Inferior parietal cortex (tissue), 1 donor: ENCODE measurements at regions not wholly inside any gene's neighbourhood (a gene's known extent, or its start where the extent isn't known, plus 50 kb on each side); places are given as distances from the start of the nearest gene placed in this dataset.
"Not testable (repeated sequence)": the region's sequence is repeated elsewhere in the genome, so short reads cannot be mapped to it uniquely, and the experiment has no call there.

Experiments used
- DNase-seq: peaks from one replicate; pipeline ENCODE4 v3.0.0-alpha.2; 2016; ENCODE audit errors: extremely low spot score

DNA sequence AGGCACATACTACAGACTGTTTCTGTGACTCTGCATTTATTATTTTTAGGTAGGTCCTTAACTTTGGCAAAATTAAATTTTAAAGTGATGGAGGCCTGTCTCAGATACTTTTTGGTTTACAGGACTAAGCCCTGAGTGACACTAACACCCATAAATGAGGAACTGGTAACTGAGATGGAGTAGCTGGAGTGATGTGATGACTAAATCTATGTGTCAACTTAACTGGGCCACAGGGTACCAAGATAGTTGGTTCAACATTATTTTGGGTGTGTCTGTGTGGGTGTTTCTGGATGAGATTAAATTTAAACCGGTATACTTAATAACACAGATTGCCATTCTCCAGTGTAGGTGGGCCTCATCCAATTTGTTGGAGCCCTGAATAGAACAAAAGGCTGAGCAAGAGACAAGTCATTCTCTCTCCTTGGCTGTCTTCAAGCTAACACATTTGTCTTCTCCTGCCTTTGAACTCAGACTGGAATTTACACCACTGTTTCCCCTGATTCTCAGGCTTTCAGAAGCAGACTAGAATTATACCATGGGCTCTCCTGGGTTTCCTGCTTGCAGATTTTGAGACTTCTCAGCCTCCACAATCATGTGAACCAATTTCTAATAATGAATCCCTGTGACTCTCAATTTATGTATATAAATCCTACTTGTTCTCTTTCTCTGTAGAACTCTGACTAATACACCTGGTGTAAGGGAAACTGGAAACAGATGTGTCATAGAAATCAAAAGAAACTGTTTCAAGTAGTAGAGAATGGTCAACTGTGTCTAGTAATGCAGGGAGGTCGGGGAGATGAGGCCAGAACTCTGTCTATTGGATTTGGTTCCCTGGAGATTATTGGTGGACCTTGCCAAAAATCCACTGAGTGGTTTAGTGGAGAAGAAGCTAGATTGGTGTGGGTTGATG lies 579.2 kb downstream of the EPM2A start:
- DNase-seq = no peak

- not testable (repeated sequence) for DNase-seq
Observed at GRCh38 chr6:145158636-145159035, 576.7 kb downstream of the EPM2A start.

DNA sequence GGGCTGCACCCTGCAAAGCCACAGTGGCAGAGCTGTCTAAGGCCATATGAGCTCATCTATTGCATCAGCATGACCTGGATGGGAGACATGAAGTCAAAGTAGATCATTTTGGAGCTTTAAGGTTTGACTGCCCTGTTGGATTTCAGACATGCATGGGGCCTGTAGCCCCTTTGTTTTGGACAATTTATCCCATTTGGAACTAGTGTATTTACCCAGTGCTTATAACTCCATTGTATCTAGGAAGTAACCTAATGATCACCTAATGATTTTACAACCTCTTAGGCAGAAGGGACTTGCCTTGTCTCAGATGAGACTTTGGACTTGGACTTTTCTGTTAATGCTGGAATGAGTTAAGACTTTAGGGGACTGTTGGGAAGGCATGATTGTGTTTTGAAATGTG lies 575.4 kb downstream of the EPM2A start:
- no peak for DNase-seq

DNA sequence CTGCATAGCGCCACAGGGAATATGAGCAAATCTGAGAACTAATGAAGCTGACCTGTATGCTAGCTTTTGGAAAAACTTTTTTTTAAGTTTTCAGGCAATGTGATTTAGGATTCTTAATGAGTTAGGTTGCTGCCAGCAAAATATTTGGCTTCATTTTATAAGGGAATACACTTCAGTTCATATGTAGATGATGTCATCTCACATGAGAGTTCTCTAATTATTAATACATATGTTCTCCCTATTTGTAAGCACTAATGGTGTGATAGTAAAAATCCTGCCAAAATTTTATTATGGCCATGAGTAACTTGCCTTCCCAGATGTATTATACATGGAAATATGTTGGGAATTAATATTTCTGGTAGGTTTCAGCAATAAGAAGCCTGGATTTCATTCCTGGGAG lies 573.8 kb downstream of the EPM2A start:
- DNase-seq = no peak

DNA sequence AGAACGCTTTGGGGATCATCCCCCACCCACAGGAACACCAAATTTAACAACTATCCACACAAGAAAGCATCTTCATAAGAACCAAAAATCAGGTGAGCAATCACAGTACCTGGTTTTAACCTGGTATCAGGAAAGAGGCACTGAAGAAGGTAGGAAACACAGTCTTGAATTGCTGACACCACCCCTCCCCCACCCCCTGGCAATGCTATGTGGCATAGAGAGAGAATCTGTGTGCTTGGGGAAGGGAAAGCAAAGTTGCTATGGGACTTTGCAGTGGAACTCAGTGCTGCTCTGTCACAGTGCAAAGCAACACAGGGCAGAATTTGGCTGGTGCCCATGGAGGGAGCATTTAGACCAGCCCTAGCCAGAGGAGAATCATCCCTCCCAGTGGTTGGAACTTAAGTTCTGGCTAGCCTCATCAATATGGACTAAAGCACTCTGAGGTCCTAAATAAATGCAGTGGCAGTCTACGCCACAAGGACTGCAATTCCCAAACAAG lies 565.5 kb downstream of the EPM2A start:
- no peak for DNase-seq

DNA sequence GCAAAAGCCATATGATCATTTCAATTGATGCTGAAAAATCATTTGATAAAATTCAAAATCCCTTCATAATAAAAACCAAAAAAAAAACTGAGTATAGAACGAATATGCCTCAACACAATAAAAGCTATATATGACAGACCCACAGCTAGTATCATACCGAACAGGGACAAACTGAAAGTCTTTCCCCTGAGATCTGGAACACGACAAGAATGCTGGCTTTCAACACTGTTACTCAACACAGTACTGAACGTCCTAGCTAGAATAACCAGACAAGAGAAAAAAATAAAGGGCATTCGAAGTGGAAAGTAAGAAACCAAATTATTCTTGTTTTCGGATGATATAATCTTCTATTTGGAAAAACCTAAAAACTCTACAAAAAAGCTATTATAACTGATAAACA lies 559.9 kb downstream of the EPM2A start:
- DNase-seq = no peak

GRCh38 chr6:145178391-145178790 lies 556.9 kb downstream of the EPM2A start:
- DNase-seq = no peak

DNA sequence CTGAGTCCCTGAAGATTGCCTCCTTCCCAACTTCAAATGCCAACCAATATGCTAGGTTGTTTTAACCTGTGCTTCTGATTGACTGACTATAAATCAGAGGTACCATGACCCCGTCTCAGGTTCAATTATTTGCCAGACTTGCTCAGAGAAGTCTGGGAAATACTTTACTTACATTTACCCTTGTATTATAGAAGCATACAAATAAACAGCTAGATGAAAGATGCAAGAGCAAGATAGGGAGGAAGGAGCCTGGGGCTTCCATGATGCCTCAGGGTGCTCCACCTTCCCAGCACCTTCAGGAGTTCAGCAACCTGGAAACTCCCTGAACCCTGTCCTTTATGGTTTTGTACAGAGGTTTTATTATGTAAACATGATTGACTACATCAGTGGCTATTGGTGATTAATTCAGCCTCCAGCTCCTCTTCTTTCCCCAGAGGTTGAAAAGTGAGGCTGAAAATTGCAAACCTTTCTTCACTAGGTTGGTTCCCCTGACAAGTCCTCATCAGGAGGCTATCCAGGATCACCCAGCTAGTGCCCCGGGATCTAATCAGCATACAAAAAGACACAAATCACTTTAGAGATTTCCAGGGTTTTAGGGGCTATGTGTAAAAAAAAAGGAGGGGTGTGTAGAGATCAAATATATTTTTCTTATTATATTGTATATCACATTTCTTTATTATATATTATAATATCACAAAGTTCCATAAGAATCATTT lies 547.7 kb downstream of the EPM2A start:
- DNase-seq = no peak

DNA sequence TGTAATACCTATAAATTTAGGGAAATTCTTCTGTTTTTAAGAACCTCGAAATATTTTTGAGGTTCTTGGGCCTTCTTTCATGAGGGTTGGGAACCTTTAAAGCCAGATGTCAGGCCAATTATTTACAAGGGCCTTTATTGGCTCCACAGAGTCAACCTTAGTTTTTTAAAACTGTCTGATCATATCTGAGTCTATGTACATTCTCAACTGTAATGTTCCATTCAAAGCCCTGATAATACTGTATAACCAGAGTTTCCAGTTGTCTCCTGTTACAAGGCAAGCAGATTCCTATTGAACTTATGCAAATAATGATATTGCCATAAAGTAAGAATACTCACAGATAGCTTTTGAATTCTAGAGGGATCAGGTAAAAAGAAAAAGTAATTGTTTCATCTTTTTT lies 545.5 kb downstream of the EPM2A start:
- DNase-seq = no peak

DNA sequence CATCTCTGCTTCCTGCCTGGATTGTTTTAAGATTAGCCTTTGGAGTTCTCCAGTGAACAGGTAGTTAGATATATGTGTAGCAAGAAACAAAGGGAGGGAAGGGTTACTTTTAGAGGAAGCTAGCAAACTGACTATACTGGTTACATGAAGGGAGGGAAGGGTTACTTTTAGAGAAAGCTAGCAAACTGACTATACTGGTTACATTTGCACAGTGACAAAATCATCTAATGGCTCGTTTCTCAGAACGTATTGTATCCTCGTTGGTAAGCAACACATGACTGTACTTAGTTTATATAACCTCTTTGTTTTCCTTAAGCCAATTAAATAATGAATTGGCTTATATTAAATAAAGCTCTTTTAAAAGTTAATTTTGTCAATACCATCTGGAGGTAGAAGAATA lies 540.9 kb downstream of the EPM2A start:
- DNase-seq = no peak

GRCh38 chr6:145199961-145200360 lies 535.4 kb downstream of the EPM2A start:
- no peak for DNase-seq

DNA sequence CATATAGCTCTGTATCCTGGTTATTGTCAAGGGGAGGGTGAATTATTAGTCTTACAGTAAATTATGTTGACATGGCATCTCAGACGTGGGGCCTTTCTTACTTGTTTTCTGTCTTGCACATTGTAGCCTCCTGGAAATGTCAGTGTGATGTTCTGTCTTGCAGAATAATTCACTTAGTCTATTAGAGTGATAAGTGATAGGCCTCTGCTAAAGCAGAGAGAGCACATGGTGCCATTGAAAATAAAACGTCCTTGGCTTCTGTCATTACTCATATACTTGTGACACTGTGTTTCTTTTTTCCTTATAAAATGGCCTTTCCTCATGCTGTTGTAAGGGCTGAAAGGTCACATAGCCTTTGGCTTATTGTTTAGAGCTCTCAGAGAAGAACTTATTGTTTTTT lies 531.0 kb downstream of the EPM2A start:
- no peak for DNase-seq

DNA sequence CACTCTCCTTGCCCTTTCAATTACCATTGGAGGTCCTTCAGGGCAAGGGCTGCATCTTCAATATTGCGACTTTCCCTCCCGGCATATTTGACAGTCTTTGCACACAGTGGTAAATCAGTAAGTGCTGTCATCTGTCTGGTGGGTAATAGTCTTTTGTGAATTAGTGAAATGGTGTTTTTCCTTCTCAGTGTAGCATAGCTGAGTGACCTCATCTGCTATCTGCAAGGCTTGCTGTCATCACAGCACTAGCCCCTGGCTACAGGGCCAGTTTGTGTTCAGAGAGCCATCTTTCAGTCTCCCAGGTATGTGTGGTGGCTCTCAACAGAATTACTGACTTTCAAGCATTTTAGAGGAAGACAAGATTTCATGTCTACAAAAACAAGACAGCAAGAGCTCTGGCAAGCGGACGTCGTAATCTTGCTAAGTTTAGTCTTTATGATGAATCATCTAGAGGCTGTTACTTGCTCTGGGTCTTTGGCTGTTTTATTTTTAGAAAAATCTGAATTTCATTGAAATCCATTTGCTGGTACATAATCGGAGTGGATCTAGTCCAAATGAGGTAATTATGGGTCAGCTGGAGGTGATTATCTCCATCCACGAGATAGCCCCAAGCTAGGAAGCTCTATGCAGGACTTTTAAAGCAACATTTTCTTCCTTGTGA lies 528.9 kb downstream of the EPM2A start:
- no peak for DNase-seq

DNA sequence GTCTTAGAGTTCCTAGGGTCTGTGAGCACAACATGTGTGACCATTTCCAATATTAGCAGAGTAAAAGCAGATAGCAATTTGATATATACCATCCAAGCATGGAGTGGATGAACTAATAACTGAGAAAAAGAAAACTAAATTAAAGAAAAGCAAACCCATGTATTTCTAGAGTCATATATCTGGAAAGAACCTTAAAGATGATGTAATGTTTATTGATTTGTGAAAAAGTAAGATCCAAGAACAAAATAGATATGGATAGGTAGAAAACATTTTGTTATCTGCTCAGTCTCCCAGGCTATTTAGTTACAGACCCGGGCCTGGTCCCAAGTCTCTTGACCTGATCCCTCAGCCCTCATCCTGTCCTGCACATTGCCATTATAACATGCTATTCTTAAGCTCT lies 526.8 kb downstream of the EPM2A start:
- DNase-seq = no peak

- DNase-seq = no peak
Observed at GRCh38 chr6:145209272-145209671, 526.0 kb downstream of the EPM2A start.

DNA sequence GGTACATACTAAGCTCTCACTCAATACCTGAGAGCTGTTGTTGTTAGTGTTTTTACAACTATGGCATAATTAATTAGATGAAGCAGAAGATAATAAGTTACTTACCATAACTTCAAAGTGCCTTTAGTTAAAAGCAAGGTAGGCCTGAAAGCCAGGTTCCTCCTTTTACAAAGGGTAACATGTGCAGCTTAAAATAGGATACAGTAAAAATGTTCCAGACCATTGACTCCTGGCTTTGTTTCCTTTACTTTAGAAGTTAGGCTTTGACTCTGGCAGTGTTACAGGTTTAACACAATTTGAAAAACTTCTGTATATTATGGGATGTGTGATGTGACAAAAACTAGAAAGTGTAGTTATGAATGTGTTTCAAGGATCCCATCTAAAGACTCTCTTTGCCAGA lies 522.5 kb downstream of the EPM2A start:
- DNase-seq = no peak

DNA sequence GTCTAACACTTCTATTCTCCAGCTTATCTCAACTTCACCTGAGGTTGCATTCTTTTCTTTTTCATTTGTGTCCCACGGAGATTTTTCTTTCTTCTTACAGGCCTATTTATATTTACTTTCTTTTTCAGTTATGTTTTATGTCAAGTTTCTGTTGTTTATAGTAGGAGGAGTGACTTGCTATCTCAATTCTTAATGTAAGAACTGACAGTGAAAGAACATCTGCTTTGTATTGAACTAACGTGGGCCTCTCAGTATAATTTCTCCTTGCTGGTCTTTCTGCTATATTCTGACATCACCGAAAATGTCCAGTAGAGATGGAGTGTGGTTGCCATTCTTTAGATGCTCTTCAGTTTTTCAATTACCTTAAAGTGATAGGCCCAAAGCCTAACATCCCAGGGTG lies 521.7 kb downstream of the EPM2A start:
- DNase-seq = no peak

- DNase-seq = peak; percentile 53
Observed at GRCh38 chr6:145214570-145214969, 520.8 kb downstream of the EPM2A start.

GRCh38 chr6:145224450-145224849 lies 510.9 kb downstream of the EPM2A start:
- no peak for DNase-seq

DNA sequence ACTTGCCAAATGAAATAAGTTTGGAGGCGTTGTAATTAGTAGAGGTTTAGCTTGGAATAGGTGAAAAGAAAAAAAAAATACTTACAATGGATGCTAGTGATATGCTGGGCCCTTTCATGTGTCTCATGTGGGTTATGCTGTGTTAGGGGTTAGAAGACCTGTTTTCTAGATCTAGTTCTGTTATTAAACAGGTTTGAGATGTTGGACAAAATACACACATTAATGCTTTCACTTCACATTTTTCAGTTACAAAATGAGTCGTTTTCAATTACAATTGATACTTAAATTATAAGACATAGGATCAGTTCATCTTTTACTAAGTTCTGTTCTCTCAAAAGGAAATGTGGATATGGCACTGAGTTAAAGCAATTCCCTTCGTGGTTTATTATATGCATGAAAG lies 509.8 kb downstream of the EPM2A start:
- DNase-seq = no peak

DNA sequence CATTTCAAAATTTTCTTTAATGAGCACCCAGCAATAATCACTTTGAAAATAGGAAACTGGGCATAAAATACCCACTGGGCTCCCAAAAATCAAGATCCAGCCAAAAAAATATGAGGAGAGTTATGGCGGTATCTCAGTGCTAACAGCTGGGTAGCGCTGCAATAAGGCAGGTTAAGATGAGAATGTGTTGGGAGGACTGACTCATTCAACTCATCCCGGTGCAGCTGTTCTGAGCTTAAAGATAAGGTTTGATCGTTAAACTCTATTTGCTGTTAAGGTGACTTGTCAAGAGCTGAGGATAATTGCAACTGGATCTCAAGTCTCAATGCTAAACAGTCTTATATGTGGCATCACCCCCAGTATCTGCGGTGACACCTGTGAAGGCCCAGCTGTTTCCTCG lies 507.7 kb downstream of the EPM2A start:
- no peak for DNase-seq

- no peak for DNase-seq
Observed at GRCh38 chr6:145228962-145229582, 506.2 kb downstream of the EPM2A start.
